ENCODE measurements at regions not wholly inside any gene's neighbourhood (a gene's known extent, or its start where the extent isn't known, plus 50 kb on each side); places are given as distances from the start of the nearest gene placed in this dataset.

GRCh38 chr14:98290596-98290995 is 981.4 kb downstream of the BCL11B start:
- DNase-seq = no peak
- Mint-ChIP-seq H3K4me1 (ENCODE audit: low read depth, unreplicated experiment) (no peaks in the 10 kb centered on the region), H3K27ac (ENCODE audit: unreplicated experiment) (no peak overlapping the region), H3K36me3 (ENCODE audit: unreplicated experiment) (no peaks in the 10 kb centered on the region), H3K27me3 (ENCODE audit: unreplicated experiment) (no peaks in the 10 kb centered on the region), H3K4me3 (ENCODE audit: unreplicated experiment) (no peak overlapping the region), H3K9me3 (ENCODE audit: unreplicated experiment) (no peaks in the 10 kb centered on the region)
- no peak for TF ChIP-seq CTCF (IDR thresholded peaks at IDR 0.05; ENCODE audit: partially characterized antibody, unreplicated experiment)

- H3K4me3 Mint-ChIP-seq (ENCODE audit: unreplicated experiment) = no peak overlapping the region
- no peak for TF ChIP-seq CTCF (IDR thresholded peaks at IDR 0.05; ENCODE audit: partially characterized antibody, unreplicated experiment)
- no peaks in the 10 kb centered on the region for H3K27me3 Mint-ChIP-seq (ENCODE audit: unreplicated experiment)
- no peaks in the 10 kb centered on the region for H3K36me3 Mint-ChIP-seq (ENCODE audit: unreplicated experiment)
- no peak overlapping the region for H3K27ac Mint-ChIP-seq (ENCODE audit: unreplicated experiment)
- no peaks in the 10 kb centered on the region for H3K4me1 Mint-ChIP-seq (ENCODE audit: low read depth, unreplicated experiment)
- no peak for DNase-seq
- H3K9me3 Mint-ChIP-seq (ENCODE audit: unreplicated experiment) = no peaks in the 10 kb centered on the region
These were observed 979.8 kb downstream of the BCL11B start for GRCh38 chr14:98292191-98292590.

GRCh38 chr14:98293576-98293975 is 978.4 kb downstream of the BCL11B start:
- no peaks in the 10 kb centered on the region for H3K4me1 Mint-ChIP-seq (ENCODE audit: low read depth, unreplicated experiment)
- no peak for TF ChIP-seq CTCF (IDR thresholded peaks at IDR 0.05; ENCODE audit: partially characterized antibody, unreplicated experiment)
- H3K36me3 Mint-ChIP-seq (ENCODE audit: unreplicated experiment) = no peaks in the 10 kb centered on the region
- H3K27me3 Mint-ChIP-seq (ENCODE audit: unreplicated experiment) = no peaks in the 10 kb centered on the region
- H3K9me3 Mint-ChIP-seq (ENCODE audit: unreplicated experiment) = no peaks in the 10 kb centered on the region
- DNase-seq = no peak
- H3K27ac Mint-ChIP-seq (ENCODE audit: unreplicated experiment) = no peak overlapping the region
- no peak overlapping the region for H3K4me3 Mint-ChIP-seq (ENCODE audit: unreplicated experiment)

- no peaks in the 10 kb centered on the region for H3K4me1 Mint-ChIP-seq (ENCODE audit: low read depth, unreplicated experiment)
- DNase-seq = no peak
- H3K9me3 Mint-ChIP-seq (ENCODE audit: unreplicated experiment) = no peaks in the 10 kb centered on the region
- no peak overlapping the region for H3K4me3 Mint-ChIP-seq (ENCODE audit: unreplicated experiment)
- no peaks in the 10 kb centered on the region for H3K36me3 Mint-ChIP-seq (ENCODE audit: unreplicated experiment)
- H3K27ac Mint-ChIP-seq (ENCODE audit: unreplicated experiment) = no peak overlapping the region
- H3K27me3 Mint-ChIP-seq (ENCODE audit: unreplicated experiment) = no peaks in the 10 kb centered on the region
- no peak for TF ChIP-seq CTCF (IDR thresholded peaks at IDR 0.05; ENCODE audit: partially characterized antibody, unreplicated experiment)
These were observed 975.1 kb downstream of the BCL11B start for GRCh38 chr14:98296895-98297294.

- H3K27me3 Mint-ChIP-seq (ENCODE audit: unreplicated experiment) = no peaks in the 10 kb centered on the region
- TF ChIP-seq CTCF (IDR thresholded peaks at IDR 0.05; ENCODE audit: partially characterized antibody, unreplicated experiment) = no peak
- no peak overlapping the region for H3K4me3 Mint-ChIP-seq (ENCODE audit: unreplicated experiment)
- H3K36me3 Mint-ChIP-seq (ENCODE audit: unreplicated experiment) = no peaks in the 10 kb centered on the region
- DNase-seq = no peak
- no peaks in the 10 kb centered on the region for H3K4me1 Mint-ChIP-seq (ENCODE audit: low read depth, unreplicated experiment)
- no peak overlapping the region for H3K27ac Mint-ChIP-seq (ENCODE audit: unreplicated experiment)
- H3K9me3 Mint-ChIP-seq (ENCODE audit: unreplicated experiment) = no peaks in the 10 kb centered on the region
These were observed 974.4 kb downstream of the BCL11B start for GRCh38 chr14:98297567-98297966.
